H9 (cell line): ENCODE measurements at regions not wholly inside any gene's neighbourhood (a gene's known extent, or its start where the extent isn't known, plus 50 kb on each side); places are given as distances from the start of the nearest gene placed in this dataset.

Experiments
- DNase-seq: peaks from one replicate; pipeline ENCODE4 v3.0.0-alpha.2; 2017
- H2AFZ ChIP-seq: one replicate; pipeline ENCODE4 v1.6.1; 2013; ENCODE audit warnings: mild to moderate bottlenecking, low read length, control low read depth, moderate library complexity
- H2AK5ac ChIP-seq: 2 replicates; pipeline ENCODE4 v1.6.1; 2013; ENCODE audit warnings: low read length, control low read depth, mixed read lengths; ENCODE audit not compliant: insufficient read length
- H2BK120ac ChIP-seq: one replicate; pipeline ENCODE4 v1.6.1; 2013; ENCODE audit warnings: low read depth, mild to moderate bottlenecking, low read length, control low read depth, inconsistent platforms; ENCODE audit not compliant: poor library complexity, severe bottlenecking
- H2BK12ac ChIP-seq: 2 replicates; pipeline ENCODE4 v1.6.1; 2013; ENCODE audit warnings: low read length, control low read depth, mixed read lengths, low read depth; ENCODE audit not compliant: insufficient read length
- H2BK15ac ChIP-seq: 2 replicates; pipeline ENCODE4 v1.6.1; 2013; ENCODE audit warnings: low read depth, low read length, control low read depth
- H2BK20ac ChIP-seq: one replicate; pipeline ENCODE4 v1.6.1; 2013; ENCODE audit warnings: low read depth, mild to moderate bottlenecking, low read length, control low read depth, inconsistent platforms; ENCODE audit not compliant: poor library complexity, severe bottlenecking
- H2BK5ac ChIP-seq: 2 replicates; pipeline ENCODE4 v1.6.1; 2013; ENCODE audit warnings: low read length, control low read depth, mixed read lengths; ENCODE audit not compliant: insufficient read length
- H3K14ac ChIP-seq: 2 replicates; pipeline ENCODE4 v1.6.1; 2013; ENCODE audit warnings: low read length, control low read depth; ENCODE audit not compliant: insufficient read depth
- H3K18ac ChIP-seq: 2 replicates; pipeline ENCODE4 v1.6.1; 2013; ENCODE audit warnings: low read depth, mild to moderate bottlenecking, mixed read lengths, low read length, control low read depth; ENCODE audit not compliant: insufficient read length
- H3K23ac ChIP-seq: 2 replicates; pipeline ENCODE4 v1.6.1; 2013; ENCODE audit warnings: low read length, control low read depth, mixed read lengths, low read depth; ENCODE audit not compliant: insufficient read length
- H3K23me2 ChIP-seq: 2 replicates; pipeline ENCODE4 v1.6.1; 2013; ENCODE audit warnings: low read depth, mild to moderate bottlenecking, mixed read lengths, low read length, control low read depth; ENCODE audit not compliant: insufficient read length, poor library complexity, severe bottlenecking
- H3K27ac ChIP-seq: 2 replicates; pipeline ENCODE4 v1.5.1; 2013; ENCODE audit warnings: low read length, control low read depth, mixed read lengths, low read depth; ENCODE audit not compliant: insufficient read length
- H3K27me3 ChIP-seq: 2 replicates; pipeline ENCODE4 v1.6.1; 2013; ENCODE audit warnings: low read length, control low read depth, inconsistent platforms; ENCODE audit not compliant: insufficient read depth
- H3K4ac ChIP-seq: 2 replicates; pipeline ENCODE4 v1.6.1; 2013; ENCODE audit warnings: low read depth, mild to moderate bottlenecking, control low read depth, inconsistent platforms, low read length, moderate library complexity
- H3K4me1 ChIP-seq: 2 replicates; pipeline ENCODE4 v1.6.1; 2013; ENCODE audit warnings: low read length, control low read depth, inconsistent platforms; ENCODE audit not compliant: insufficient read depth
- H3K4me2 ChIP-seq: 2 replicates; pipeline ENCODE4 v1.6.1; 2013; ENCODE audit warnings: low read length, control low read depth, mixed read lengths; ENCODE audit not compliant: insufficient read length, insufficient read depth
- H3K56ac ChIP-seq: 2 replicates; pipeline ENCODE4 v1.6.1; 2013; ENCODE audit warnings: low read depth, mild to moderate bottlenecking, mixed read lengths, low read length, control low read depth; ENCODE audit not compliant: insufficient read length
- H3K79me1 ChIP-seq: 2 replicates; pipeline ENCODE4 v1.6.1; 2013; ENCODE audit warnings: low read depth, mild to moderate bottlenecking, moderate library complexity, low read length, control low read depth, inconsistent platforms; ENCODE audit not compliant: insufficient read depth, poor library complexity, severe bottlenecking
- H3K79me2 ChIP-seq: 2 replicates; pipeline ENCODE4 v1.6.1; 2013; ENCODE audit warnings: low read length, control low read depth, inconsistent platforms; ENCODE audit not compliant: insufficient read depth
- H3K9ac ChIP-seq: 2 replicates; pipeline ENCODE4 v1.6.1; 2013; ENCODE audit warnings: low read length, control low read depth, mixed read lengths; ENCODE audit not compliant: insufficient read length; ENCODE audit errors: extremely low read depth
- H3K9me3 ChIP-seq: one replicate; pipeline ENCODE4 v1.6.1; 2013; ENCODE audit warnings: low read depth, low read length, inconsistent platforms; ENCODE audit not compliant: control insufficient read depth
- H3T11ph ChIP-seq: one replicate; pipeline ENCODE4 v1.6.1; 2013; ENCODE audit warnings: mild to moderate bottlenecking, low read length, control low read depth, inconsistent platforms
- H4K20me1 ChIP-seq: one replicate; pipeline ENCODE4 v1.6.1; 2013; ENCODE audit not compliant: control insufficient read depth, insufficient read length, insufficient read depth
- H4K5ac ChIP-seq: 2 replicates; pipeline ENCODE4 v1.6.1; 2013; ENCODE audit warnings: low read depth, mild to moderate bottlenecking, mixed read lengths, low read length, control low read depth; ENCODE audit not compliant: insufficient read length
- H4K8ac ChIP-seq: replicated peaks from 2 replicates; pipeline ENCODE4 v1.6.1; 2013; ENCODE audit warnings: low read length, control low read depth, mixed read lengths, low read depth; ENCODE audit not compliant: insufficient read length
- H4K91ac ChIP-seq: 2 replicates; pipeline ENCODE4 v1.6.1; 2013; ENCODE audit warnings: low read depth, mild to moderate bottlenecking, moderate library complexity, mixed read lengths, low read length, control low read depth; ENCODE audit not compliant: insufficient read length
- H3K27ac Mint-ChIP-seq, 3 experiments: 2 replicates in 2 of 3; 3 replicates in 1 of 3; pipeline ENCODE4 v1.8.0; 2020 to 2021; ENCODE audit warnings: mixed read lengths in 3 of 3, mild to moderate bottlenecking in 1 of 3, moderate library complexity in 1 of 3
- H3K27me3 Mint-ChIP-seq: 2 replicates; pipeline ENCODE4 v1.8.0; 2021; ENCODE audit warnings: low read depth, mild to moderate bottlenecking, moderate library complexity, mixed read lengths
- H3K36me3 Mint-ChIP-seq, 3 experiments: 2 replicates in 2 of 3; 3 replicates in 1 of 3; pipeline ENCODE4 v1.8.0; 2020 to 2021; ENCODE audit warnings: low read depth in 3 of 3, mixed read lengths in 3 of 3; ENCODE audit not compliant: insufficient read depth in 1 of 3
- H3K4me1 Mint-ChIP-seq, 2 experiments: 2 replicates each; pipeline ENCODE4 v1.8.0; 2020; ENCODE audit warnings: mixed read lengths in 2 of 2
- H3K4me3 Mint-ChIP-seq, 2 experiments: 2 replicates in 1 of 2; 3 replicates in 1 of 2; pipeline ENCODE4 v1.8.0; 2020 to 2021; ENCODE audit warnings: mild to moderate bottlenecking in 2 of 2, mixed read lengths in 2 of 2, moderate library complexity in 1 of 2
- H3K9me3 Mint-ChIP-seq, 2 experiments: 2 replicates in 1 of 2; 3 replicates in 1 of 2; pipeline ENCODE4 v1.8.0; 2020; ENCODE audit warnings: mild to moderate bottlenecking in 2 of 2, mixed read lengths in 2 of 2, moderate library complexity in 1 of 2
- WGBS: extraction: QIAGEN DNeasy Blood & Tissue Kit; methylation state at CpG from one replicate; pipeline ENCODE4 v1.1.7; 2013; ENCODE audit warnings: missing lambda C conversion rate, low lambda C conversion rate, mixed read lengths; ENCODE audit not compliant: insufficient read length; ENCODE audit errors: extremely low coverage; 5-methylcytosine and 5-hydroxymethylcytosine counted together
- TF ChIP-seq, protein P1 (sequence below): fragments of 200-600 bp; sonication (generic); conservative IDR thresholded peaks from 3 replicates; pipeline ENCODE4 v1.8.0; 2021; ENCODE audit warnings: antibody characterized with exemption, mild to moderate bottlenecking

DNA sequence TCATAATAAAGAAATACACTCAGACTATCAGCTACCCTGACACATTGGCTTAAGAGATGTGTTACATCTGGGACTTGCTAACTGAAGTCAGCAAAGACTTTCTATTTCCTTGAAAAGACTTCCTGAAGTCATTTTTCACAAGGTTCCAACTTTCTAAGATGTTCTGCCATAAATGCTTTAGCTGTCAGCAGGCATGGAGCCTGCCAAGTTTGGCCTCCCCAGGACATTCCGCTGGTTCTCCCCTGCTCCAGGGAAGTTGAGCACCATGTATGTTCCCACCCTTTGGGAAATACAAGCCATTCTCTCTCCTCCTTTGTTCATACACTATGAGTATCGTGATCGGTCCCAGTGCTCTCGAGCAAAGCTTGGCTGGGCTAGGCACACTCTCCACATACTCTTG, 202.7 kb upstream of the CCDC68 start:
- Histone ChIP-seq H2AFZ (no peak overlapping the region), H2BK15ac (no peak overlapping the region), H2BK12ac (no peak overlapping the region), H4K20me1 (no peaks in the 10 kb centered on the region), H3K9ac (no peak overlapping the region), H3K4ac (no peak overlapping the region), H2BK120ac (no peak overlapping the region), H3K4me2 (no peak overlapping the region), H2BK5ac (no peak overlapping the region), H3K23me2 (no peaks in the 10 kb centered on the region), H3K27me3 (no peaks in the 10 kb centered on the region), H4K8ac (no peak overlapping the region), H3K4me1 (no peaks in the 10 kb centered on the region), H3T11ph (no peak overlapping the region), H3K18ac (no peak overlapping the region), H3K27ac (no peak overlapping the region), H3K79me1 (no peaks in the 10 kb centered on the region), H2BK20ac (no peak overlapping the region), H4K91ac (no peak overlapping the region), H3K79me2 (no peaks in the 10 kb centered on the region), H3K14ac (no peak overlapping the region), H3K56ac (no peak overlapping the region), H3K9me3 (no peaks in the 10 kb centered on the region), H2AK5ac (no peak overlapping the region), H4K5ac (no peak overlapping the region), H3K23ac (no peak overlapping the region)
- Mint-ChIP-seq H3K27me3 (no peaks in the 10 kb centered on the region; the same call in 1 of the 2 replicates), H3K9me3 (no peaks in the 10 kb centered on the region; a peak in 1 of 5 replicates), H3K4me3 (no peak overlapping the region), H3K4me1 (0 out of 4 replicates have a peak, but pooled peaks cover 0 to 3% of the 10 kb centered on the region in 2 experiments), H3K27ac (no peak overlapping the region), H3K36me3 (no peaks in the 10 kb centered on the region; a peak in 1 of 7 replicates)
- DNase-seq: no peak
- TF ChIP-seq, protein P1, sequence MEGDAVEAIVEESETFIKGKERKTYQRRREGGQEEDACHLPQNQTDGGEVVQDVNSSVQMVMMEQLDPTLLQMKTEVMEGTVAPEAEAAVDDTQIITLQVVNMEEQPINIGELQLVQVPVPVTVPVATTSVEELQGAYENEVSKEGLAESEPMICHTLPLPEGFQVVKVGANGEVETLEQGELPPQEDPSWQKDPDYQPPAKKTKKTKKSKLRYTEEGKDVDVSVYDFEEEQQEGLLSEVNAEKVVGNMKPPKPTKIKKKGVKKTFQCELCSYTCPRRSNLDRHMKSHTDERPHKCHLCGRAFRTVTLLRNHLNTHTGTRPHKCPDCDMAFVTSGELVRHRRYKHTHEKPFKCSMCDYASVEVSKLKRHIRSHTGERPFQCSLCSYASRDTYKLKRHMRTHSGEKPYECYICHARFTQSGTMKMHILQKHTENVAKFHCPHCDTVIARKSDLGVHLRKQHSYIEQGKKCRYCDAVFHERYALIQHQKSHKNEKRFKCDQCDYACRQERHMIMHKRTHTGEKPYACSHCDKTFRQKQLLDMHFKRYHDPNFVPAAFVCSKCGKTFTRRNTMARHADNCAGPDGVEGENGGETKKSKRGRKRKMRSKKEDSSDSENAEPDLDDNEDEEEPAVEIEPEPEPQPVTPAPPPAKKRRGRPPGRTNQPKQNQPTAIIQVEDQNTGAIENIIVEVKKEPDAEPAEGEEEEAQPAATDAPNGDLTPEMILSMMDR: no peak
- WGBS: no CpG with 5 or more reads among the region's 4 CpGs
